NCI-H226 (cell line): ENCODE measurements at regions not wholly inside any gene's neighbourhood (a gene's known extent, or its start where the extent isn't known, plus 50 kb on each side); places are given as distances from the start of the nearest gene placed in this dataset.

Source experiments
- DNase-seq: peaks from one replicate; pipeline ENCODE4 v3.0.0-alpha.2; 2015

DNA sequence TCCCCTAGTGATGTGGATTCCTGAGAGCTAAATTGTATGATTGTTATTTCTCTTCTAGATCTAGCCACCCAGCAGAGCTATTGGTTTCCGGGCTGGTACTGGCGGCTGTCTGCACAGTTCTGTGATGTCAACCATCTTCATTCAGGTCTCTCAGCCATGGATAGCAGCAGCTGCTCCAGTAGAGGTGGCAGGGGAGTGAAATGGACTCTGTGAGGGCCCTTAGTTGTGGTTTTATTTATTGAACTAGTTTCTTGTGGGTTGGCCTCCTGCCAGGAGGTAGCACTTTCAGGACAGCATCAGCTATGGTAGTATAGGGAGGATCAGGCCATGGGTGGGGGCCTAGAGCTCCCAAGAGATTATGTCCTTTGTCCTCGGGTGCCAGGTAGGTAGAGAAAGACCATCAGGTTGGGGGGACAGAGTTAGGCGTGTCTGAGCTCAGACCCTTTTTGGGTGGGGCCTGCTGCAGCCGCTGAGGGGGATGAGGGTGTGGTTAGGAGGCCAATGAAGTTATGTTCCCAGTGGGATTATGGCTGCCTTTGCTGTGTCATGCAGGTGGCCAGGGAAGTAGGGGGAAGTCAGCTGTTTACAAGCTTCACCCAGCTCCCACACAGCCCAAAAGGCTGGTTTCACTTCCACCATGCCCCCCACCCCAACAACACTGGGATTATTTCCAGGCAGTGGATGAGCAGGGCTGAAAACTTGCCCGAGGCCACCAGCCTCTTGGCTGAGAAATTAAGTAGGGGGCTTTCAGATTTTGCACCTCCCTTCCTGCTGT, 55.1 kb upstream of the RGS4 start:
- no peak for DNase-seq

DNA sequence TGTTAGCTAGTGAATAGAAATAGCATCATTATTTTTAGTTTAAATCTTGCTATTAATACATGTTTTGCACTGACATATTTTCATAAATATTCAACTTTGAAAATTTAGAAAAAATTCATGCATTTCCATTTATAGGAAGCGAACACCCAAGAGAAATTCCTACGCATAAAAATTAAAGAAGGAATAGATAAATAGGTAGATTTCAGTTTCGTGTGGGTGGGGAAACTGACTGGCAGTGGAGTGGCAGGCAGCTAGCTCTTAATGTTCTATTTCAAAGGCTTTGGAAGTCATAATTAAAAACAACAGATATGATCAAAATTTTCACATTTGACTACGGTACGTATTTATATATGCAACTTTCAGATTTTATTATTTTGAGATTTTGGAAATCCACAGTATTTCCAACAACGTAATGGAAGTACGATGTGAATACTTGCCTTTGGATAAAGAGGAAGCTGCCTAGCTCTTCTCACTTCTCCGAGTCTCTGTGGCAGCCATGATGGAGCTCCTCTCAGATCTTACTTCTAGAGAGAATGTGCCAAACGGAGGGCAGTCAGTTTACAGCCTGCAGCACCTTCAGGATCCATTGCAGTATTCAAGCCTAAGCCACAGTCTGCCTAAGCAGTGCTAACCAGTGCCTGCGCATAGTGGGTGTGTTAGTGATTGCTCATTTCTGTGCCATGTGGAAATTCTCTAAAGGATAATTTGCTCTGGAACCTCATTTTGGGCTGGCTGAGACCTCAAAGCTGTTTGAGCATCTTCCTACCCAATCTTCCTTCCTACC, 62.9 kb upstream of the RGS4 start:
- no peak for DNase-seq

DNA sequence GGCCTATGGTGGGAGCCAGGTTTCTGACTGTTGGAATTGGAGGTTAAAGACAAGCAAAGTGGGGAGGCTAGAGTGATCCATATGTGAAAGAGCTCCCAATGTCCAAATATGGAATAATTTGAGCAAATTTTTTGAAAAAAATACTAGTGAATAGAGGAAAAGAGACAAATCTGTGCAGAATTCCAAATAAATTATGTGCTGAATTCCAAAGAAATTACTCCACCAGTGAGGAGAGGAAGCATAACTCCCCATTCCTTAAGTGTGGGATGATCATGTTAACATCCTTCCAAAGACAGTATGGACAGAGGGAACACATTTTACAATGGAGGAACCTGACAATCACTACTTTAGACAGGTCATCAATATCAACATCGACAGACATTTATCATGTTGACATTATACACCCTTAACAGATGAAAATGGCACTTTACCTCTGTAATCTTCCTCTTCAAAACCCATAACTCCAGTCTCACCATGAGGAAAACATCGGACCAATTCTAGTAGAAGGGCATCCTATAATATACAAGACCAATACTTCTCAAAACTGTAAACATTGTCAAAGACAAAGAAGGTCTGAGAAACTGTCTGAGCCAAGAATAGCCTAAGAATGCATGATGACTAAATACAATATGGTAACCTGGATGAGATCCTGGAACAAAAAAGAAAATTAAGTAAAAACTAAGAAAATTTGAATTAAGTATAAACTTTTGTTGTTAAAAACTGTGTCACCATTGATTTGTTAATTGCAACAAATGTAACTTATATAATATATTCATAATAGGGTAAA, 71.5 kb upstream of the RGS4 start:
- DNase-seq = peak; percentile 61

DNA sequence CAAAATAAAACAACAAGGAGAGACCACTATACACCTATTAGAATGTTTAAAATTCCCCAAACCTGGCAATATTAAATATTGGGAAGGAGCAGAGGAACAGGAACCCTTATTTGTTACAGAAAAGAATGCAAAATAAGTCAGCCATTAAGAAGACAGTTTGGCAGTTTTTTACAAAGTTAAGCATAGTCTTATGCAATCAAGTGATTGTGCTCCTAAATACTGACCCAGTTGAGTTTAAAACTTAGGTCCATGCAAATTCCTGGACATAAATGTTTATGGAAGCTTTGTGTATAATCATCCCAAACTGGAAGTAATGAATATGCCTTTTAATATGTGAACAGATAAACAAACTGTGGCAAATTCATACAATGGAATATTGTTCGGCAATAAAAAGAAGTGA, 72.9 kb upstream of the RGS4 start:
- no peak for DNase-seq

DNA sequence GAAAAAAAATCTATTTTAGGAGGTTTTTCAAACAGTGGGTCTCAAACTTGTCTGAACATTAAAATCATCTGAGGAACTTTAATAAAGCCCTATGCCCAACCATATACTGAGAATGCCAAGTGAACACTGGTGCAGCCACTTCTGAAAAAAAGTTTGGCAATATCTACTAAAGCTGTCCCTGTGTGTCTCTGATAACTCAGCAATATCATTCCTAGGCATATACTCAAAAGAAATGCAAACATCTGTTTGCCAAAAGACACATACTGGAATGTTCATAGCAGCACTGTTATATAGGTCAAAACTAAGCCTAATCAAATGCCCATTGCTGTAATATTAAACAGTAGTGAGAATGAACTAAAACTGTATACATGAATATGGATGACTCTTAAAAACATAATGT, 74.2 kb upstream of the RGS4 start:
- DNase-seq = no peak

DNA sequence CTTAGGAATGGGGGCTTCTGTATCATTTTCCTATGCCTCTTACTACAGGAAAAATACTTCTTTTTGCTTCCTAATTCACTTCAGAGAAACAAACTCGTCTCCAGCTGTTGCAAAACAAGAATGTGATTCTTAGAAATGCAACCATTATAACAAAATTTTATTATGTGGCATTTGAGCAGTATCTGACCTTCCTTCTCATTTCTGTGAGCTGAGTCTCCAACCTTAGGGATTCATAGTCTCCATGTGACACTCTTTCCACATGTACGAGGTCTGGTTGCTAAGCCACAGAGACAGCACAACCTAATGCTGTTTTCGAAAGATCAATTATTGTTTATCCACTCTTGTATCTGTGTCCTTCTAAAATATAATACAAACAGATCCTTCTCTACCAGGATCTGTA, 75.3 kb upstream of the RGS4 start:
- no peak for DNase-seq

DNA sequence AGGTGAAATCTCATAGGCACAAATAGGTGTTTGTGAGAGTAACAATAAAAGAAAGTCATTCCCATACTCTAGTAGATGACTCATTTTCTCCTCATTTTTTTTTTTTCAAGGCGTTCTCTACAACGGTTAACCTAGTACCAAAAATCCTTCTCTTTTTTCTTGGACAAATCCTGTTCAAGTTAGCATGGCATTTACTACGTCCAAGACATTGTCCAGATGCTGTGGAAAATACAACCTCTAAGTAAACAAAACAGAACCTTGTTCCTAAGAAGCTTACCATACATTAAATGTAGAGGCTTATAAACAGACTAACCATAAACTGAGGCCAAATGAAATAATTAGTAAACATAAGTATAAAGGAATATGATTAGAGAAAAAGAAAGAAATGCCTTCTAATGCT, 76.2 kb upstream of the RGS4 start:
- no peak for DNase-seq

DNA sequence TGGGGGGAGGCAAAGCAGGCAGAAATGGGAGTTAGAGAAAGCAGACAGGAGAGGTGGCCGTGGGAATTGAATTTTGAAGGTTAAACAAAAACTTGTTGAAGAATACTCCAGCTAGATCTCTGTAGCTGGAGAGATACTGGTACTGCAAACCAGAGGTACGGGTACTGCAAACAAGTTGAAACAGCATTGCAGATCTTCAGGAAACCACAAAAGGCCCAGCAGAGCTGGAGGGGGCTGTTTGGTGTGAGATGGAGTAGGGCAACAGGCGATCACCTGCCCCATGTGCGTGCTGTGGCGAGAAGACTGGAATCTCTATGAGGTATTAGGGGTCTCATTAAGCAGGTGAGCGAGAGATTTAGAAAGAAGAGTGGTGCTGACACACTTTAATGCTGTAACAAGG, 77.7 kb upstream of the RGS4 start:
- no peak for DNase-seq

DNA sequence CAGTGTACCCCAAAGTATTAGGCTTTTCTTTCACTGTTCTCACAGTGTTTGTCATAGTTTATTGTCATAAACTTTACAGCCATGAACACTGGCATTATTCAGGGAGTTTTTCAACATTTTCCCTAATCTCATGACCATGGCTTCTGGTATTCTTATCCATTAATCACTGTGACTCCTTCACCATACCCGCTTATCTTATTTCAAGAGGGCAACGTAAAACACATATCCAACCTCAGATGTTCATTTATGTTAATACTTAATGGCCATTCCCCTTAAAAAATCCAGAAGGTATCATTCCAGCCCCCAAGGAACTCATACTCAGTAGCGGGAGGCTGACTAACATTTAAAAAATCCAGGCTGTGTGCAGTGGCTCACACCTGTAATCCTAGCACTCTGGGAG, 78.5 kb upstream of the RGS4 start:
- DNase-seq = peak; percentile 78

DNA sequence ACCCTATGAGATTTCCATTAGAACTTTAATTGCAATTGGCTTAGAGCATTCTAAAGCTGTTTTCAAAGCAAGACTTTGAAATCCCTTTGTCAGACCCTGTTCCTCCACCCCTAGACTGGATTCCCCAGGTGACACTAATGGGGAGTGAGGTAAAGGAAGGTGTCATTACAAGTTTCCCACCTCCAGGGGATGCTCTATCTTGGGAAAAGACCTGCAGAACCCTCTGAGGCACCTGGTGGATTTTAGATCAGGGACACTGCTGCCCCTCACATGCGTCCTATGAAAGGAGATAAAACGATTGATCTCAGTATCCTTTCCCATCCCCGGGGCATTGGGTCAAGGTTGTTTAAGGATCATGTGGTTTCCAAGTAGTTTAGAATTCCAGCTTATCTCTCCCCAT, 80.3 kb upstream of the RGS4 start:
- no peak for DNase-seq

DNA sequence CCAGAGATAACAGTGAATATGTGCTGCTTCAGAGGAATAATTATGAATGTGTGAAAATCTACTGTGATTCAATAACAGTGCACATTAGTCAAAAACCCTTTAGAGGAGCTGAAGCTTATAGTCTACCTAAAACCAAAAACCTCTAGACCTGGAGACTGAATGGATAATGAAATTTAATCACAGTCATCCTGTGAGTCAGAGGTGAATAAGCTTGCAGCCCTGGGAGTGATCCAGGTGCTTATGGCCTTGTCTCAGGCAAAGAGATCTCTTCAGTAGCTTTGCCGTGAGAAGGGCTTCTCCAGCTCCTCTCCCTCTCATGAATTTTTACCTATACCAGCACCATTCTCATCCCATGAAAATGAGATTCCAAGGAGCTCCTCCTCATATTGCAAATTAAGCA, 81.3 kb upstream of the RGS4 start:
- peak; percentile 84 for DNase-seq

DNA sequence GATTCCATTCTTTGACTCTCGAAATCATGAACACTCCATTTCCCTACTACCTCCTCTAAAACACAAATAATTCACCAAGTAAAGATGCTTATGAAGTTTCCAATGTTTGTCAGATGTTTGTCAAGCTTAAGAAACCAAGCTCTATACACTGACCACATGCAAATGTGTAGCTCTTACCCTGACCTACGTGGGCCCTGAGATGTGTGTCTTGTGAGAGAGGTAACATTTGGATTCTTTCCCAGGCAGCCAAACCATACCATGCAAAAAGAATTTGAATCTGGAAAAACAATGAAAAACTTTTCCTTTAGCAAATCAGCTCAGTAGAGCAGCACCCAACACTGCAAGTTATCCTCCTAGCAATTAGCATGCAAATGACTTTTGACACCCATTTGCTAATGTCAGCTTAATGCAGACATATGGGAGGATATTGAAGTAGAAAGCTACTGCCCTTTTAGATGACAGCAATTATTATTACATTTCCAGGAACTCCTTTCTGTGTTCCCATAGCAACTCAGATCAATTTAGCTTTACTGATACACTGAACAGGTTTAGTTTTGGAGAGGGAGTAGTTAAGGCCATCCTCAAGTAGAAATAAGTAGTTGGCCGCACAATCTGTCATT, 83.2 kb upstream of the RGS4 start:
- no peak for DNase-seq

DNA sequence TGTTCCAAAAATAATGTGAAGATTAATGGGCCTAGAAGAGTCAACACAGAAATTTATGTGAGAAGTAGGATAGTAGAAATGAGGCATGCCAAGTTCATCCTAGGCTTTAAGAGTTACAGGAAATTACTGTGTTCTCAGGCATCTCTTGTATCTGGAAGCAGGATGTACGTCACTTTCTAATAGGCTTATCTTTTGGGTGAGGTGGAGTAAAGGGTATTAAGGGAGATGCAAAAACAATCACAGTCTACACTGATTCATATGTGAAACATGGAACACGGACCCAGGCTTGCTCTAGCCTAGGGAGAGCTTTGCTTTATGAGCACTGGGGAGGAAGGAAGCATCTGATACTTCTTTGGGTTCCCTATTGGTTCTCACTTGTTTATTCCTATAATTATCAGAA, 84.5 kb upstream of the RGS4 start:
- peak; percentile 95 for DNase-seq

DNA sequence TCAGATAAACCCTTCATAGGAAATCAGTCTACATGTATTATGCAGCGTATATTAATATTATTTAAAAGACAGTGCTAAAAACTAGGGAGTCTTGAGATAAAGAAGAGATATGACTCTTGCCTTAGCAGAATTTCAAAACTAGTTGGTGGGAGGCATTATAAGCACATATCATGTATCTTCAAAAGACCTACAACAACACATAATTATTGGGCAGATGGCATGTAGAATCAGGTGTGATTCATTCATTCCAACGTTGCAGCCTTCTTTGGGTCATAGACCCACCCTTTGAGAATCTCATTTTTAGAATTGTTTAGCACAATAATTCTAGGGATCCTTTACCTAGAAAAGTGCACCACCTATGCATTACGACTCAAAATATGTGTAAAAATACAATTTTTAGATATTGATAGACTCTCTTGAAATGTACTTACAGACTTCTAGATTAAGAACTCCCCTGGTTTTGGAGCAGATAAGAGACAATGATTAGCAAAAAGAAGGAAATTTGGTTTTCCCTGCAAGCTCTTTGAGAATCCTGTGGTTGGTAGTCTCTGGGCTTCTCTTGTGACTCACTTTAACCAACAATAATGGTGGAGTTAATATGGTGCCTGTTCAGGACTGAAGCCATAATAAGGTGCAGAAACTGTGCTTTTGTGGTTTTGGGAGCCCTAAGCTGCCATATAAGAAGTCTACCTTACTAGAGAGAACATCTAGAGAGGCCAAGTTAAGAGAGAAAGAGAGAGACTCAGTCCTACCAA, 85.3 kb upstream of the RGS4 start:
- DNase-seq = peak; percentile 86

DNA sequence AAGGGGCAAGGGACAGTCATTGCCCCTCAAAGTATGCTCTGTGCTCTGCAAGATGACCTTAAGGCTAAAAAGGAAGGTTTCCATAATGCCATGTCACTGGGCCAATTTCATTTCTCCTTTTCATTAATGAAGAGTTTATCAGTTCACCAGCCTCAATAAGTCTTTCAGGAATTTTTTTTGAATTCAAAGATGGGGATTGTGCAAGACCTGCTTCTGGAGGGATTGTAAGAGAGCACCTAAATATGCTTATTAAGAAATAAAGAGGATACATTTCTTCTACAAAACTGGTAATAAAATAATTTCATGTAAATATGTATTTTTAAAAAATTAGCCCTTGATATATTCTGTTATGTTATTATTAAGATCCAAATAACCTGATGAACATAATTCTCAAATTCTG, 86.8 kb upstream of the RGS4 start:
- DNase-seq = no peak

DNA sequence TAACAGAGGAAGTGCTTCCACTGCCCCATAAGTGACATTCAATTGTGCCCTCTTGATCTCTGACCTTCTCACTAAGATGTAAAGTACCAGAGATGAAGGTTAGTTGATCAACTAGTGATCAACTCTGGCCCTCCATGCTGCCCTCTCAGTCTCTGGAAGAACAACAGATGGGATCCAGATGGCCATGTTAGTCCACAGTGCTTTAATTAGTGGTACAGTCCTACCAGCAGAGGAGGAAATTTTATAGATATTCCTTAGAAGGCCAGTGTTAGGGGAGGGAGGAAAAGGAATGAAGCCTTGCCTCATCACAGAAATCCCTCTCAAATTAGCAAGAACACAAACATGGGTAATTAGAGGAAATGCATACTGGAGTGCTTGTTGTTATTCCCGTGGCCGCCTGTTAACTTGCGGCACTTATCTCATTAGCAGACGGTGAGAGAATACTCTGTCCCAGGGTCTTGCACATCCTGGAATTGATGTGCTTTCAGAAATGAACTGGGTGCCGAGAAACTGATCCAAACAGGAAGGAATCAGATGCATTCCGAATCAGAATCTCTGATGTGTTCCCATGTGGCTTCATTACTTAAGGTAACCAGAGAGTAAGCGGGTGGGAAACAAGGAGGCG, 91.1 kb upstream of the RGS4 start:
- no peak for DNase-seq

DNA sequence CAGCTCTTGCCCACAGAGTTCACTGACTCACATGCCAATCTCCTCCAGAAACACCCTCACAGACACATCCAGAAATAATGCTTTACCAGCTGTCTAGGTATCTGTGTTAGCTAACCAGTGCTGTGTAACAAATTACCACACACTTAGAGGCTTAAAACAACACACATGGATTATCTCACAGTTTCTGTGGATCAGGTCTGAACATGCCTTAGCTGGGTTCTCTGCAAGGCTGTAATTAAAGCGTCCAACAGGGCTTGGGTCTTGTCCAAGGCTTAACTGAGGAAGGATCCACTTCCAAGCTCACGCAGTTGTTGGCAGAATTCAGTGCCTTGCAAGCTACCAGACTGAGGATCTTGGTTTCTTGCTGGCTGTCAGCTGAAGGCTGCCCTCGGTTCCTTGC, 92.5 kb upstream of the RGS4 start:
- DNase-seq = no peak

DNA sequence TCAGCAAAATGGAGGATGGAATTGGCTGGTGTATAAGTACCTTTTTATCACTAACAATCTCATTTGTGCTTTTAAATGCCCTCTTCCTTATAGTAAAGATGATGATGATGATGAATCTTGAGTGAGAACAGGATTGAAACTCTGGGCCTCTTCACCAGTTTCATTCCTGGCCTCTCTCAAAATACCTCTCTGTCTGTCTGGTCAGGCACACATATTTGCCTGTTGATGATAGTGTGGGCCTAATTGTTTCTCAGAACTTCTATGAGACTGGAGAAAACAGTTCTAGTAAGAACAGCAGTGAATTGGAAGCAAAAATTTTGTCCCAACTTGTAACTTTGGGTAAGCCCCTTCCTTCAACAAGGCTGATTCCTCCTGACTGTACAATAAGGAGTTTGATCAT, 94.4 kb upstream of the RGS4 start:
- DNase-seq = no peak

DNA sequence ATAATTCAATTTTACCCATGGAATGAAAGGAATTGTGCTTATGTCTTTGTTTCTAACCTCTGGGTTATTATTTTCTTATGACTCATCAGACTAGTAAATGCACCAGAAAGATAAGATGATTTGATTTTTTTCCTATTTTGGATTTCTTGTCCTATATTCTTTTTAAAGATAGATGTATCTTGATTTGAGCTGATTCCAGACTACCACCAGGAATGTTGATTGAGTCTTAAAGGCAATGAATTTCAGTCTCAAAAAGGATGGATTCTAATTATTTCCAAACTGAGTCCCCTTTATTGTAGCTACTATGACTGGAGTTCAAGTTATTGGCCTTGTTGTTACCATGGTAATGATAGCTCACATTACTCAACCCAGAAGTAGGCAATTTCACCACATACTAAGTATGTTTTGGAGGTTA, 95.8 kb upstream of the RGS4 start:
- peak; percentile 78 for DNase-seq

DNA sequence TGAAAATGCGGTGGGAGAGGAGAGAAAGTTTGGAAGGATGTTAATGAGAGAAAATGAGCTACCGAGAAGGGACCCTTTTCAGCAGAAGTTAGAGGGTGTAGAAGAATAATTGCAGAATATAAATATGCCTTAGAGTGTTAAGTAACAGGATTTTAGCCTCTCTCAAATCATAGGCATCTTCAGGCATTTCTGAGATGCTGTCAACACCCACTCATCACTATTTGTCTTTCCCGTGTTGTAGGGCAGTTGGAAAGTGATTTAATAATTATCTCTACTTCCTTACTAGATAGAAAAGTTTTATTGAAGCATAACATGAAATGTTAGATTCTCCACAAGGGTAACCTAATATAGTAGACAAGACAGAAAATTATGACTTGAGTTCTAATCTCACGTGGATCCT, 96.4 kb upstream of the RGS4 start:
- DNase-seq = peak; percentile 63

DNA sequence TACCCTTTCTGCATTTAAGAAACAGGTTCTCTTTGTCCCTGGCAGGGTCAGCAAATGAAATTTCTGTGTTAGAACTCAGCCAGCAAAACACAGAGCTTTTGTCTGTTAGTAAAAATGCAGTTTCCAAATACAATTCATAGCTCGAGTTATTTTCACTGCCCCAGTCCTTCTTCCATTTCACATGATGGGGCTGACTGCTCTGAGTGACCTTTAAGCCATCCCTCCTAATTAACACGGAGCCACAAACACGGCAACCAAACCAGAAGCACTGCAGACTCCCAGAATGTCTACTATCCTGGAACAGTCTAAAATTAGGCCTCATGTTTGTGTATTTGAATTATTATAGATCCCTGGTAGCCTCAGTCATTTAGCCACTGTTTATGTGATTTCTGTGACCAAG, 99.1 kb upstream of the RGS4 start:
- DNase-seq = no peak

DNA sequence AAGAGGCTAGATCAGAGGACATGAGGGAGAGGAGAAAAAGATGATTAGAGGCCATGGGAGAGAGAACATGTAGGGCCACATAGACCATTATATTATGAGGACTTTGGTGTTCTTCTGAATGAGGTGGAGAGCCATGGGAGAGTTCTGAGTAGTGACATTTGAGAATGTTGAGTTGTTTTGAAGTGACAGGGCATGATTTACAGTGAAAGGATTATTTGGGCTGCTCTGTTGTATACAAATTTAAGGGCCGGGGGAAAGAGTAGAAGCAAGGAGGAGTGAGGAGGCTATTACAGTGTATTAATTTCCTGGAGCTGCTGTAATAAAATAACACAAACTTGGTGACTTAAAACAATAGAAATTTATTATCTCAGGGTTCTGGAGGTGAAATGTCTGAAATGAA, 102.5 kb upstream of the RGS4 start:
- DNase-seq = no peak
